T47D (cell line): ENCODE measurements at regions not wholly inside any gene's neighbourhood (a gene's known extent, or its start where the extent isn't known, plus 50 kb on each side); places are given as distances from the start of the nearest gene placed in this dataset.

Experiments used
- DNase-seq, 2 experiments: peaks; one replicate each; pipeline versions ENCODE4 v3.0.0 to v3.0.0-alpha.2; 2011 to 2012; ENCODE audit warnings: low read depth in 1 of 2, low spot score in 1 of 2
- JUND ChIP-seq: IDR thresholded peaks from 2 replicates; pipeline ENCODE4 v1.6.1; 2012; ENCODE audit warnings: low read depth
- in situ Hi-C: cut with HindIII; loops from 2 replicates; pipeline ENCODE4 v1.10.0; 2016; ENCODE audit warnings: low sequenced_read_pairs, low pct_unique_long_range_greater_than_20kb

- DNase-seq: no peak
- in situ Hi-C loops: no loop called here
- no peak for TF ChIP-seq JUND
These were observed 84.3 kb upstream of the COX10 start for GRCh38 chr17:13984956-13985355.

- in situ Hi-C loops: no loop called here
- no peak for DNase-seq
- TF ChIP-seq JUND: no peak
These were observed 82.4 kb upstream of the COX10 start for GRCh38 chr17:13986855-13987254.

- TF ChIP-seq JUND: no peak
- no peak for DNase-seq
- in situ Hi-C loops: no loop called here
These were observed 80.2 kb upstream of the COX10 start for GRCh38 chr17:13989138-13989537.

GRCh38 chr17:13993106-13993505, 76.2 kb upstream of the COX10 start:
- no peak for DNase-seq
- no peak for TF ChIP-seq JUND
- in situ Hi-C loops: no loop called here

- no peak for DNase-seq
- in situ Hi-C loops: no loop called here
- no peak for TF ChIP-seq JUND
These were observed 75.3 kb upstream of the COX10 start for GRCh38 chr17:13994050-13994449.

- DNase-seq: no peak
- in situ Hi-C loops: no loop called here
- TF ChIP-seq JUND: no peak
These were observed 73.4 kb upstream of the COX10 start for GRCh38 chr17:13995856-13996271.

- no peak for DNase-seq
- in situ Hi-C loops: no loop called here
- TF ChIP-seq JUND: no peak
These were observed 73.0 kb upstream of the COX10 start for GRCh38 chr17:13996276-13996675.

- no peak for TF ChIP-seq JUND
- DNase-seq: no peak
- in situ Hi-C loops: no loop called here
These were observed 72.6 kb upstream of the COX10 start for GRCh38 chr17:13996748-13997147.

- TF ChIP-seq JUND: no peak
- in situ Hi-C loops: no loop called here
- no peak for DNase-seq
These were observed 64.2 kb upstream of the COX10 start for GRCh38 chr17:14004927-14005620.

- peak in 1 of 2 experiments; percentile 61 for DNase-seq
- in situ Hi-C loops: no loop called here
- TF ChIP-seq JUND: no peak
These were observed 62.9 kb upstream of the COX10 start for GRCh38 chr17:14006249-14006942.

GRCh38 chr17:14007951-14008350, 61.4 kb upstream of the COX10 start:
- no peak for TF ChIP-seq JUND
- DNase-seq: no peak
- in situ Hi-C loops: no loop called here

- in situ Hi-C loops: no loop called here
- no peak for TF ChIP-seq JUND
- no peak for DNase-seq
These were observed 58.1 kb upstream of the COX10 start for GRCh38 chr17:14011036-14011692.

GRCh38 chr17:14011740-14012405, 57.4 kb upstream of the COX10 start:
- no peak for TF ChIP-seq JUND

More at GRCh38 chr17:14011740-14012405, 57.4 kb upstream of the COX10 start:
- no peak for DNase-seq
- in situ Hi-C loops: no loop called here
